Motor neuron (in vitro differentiated cells): ENCODE measurements at regions not wholly inside any gene's neighbourhood (a gene's known extent, or its start where the extent isn't known, plus 50 kb on each side); places are given as distances from the start of the nearest gene placed in this dataset.

Source experiments
- ATAC-seq, 8 experiments: fragments of 200-7000 bp; cut with Tn5 transposase; replicated peaks in 6 of 8; 2 replicates each; pipeline ENCODE4 v1.8.0; 2021; ENCODE audit warnings: mild to moderate bottlenecking in 8 of 8, moderate library complexity in 8 of 8
- H3K27ac ChIP-seq, 2 donors: fragments of 250-450 bp; sonication (Bioruptor Pico); 2 replicates each; pipeline ENCODE4 v1.9.0; 2021; ENCODE audit warnings: antibody characterized with exemption in 2 of 2, mild to moderate bottlenecking in 2 of 2, moderate library complexity in 1 of 2
- H3K4me1 ChIP-seq, 2 donors: fragments of 250-450 bp; sonication (Bioruptor Pico); replicated peaks in 1 of 2; 2 replicates each; pipeline ENCODE4 v1.6.1; 2021; ENCODE audit warnings: antibody characterized with exemption in 2 of 2, mild to moderate bottlenecking in 2 of 2, moderate library complexity in 1 of 2
- H3K4me3 ChIP-seq, 5 donors: fragments of 250-450 bp; sonication (Bioruptor Pico); 2 replicates each; pipeline ENCODE4 v1.9.0; 2021; ENCODE audit warnings: antibody characterized with exemption in 5 of 5, mild to moderate bottlenecking in 5 of 5, moderate library complexity in 4 of 5
- WGBS, 10 experiments: fragments of 450-650 bp; shearing (Covaris generic); methylation state at CpG; one replicate each; pipeline ENCODE4 v1.0.0; 2022; 5-methylcytosine and 5-hydroxymethylcytosine counted together
- in situ Hi-C, 9 experiments: fragments of 400-800 bp; cut with MboI; loops; one replicate each; pipeline ENCODE4 v1.15.0; 2021; ENCODE audit warnings: low sequenced_read_pairs in 9 of 9, low pct_unique_long_range_greater_than_20kb in 2 of 9; ENCODE audit not compliant: unreplicated experiment in 9 of 9

- H3K4me3 ChIP-seq, result no peak overlapping the region
- peak in 3 of 8 experiments; percentile 8 to 16 (median 10) for ATAC-seq
- H3K4me1 ChIP-seq, result peaks cover 12 to 19% of the 10 kb centered on the region in 2 donors
- WGBS, 10 experiments, result 80 to 100% (median 87%) methylated on average over 1 to 5 of the region's 6 CpGs; no CpG with 5 or more reads in 7 of the 10 experiments
- in situ Hi-C loops, result no loop called here
- no peak overlapping the region for H3K27ac ChIP-seq
Observed at GRCh38 chr9:89879276-89879675, 274.5 kb downstream of the GADD45G start.

- Histone ChIP-seq H3K4me1 (peaks cover 7 to 15% of the 10 kb centered on the region in 2 donors), H3K4me3 (no peak overlapping the region), H3K27ac (no peak overlapping the region)
- in situ Hi-C loops, result no loop called here
- peak in 3 of 8 experiments; percentile 84 to 95 (median 93) for ATAC-seq
- WGBS, 10 experiments, result 7 to 95% (median 64%) methylated on average over 1 to 6 of the region's 8 CpGs; no CpG with 5 or more reads in 3 of the 10 experiments
Observed at GRCh38 chr9:89879701-89880100, 274.9 kb downstream of the GADD45G start.

GRCh38 chr9:89880161-89880560 lies 275.3 kb downstream of the GADD45G start:
- ATAC-seq, result no peak
- WGBS, 10 experiments, result 64 to 100% (median 90%) methylated on average over 1 to 2 of the region's 11 CpGs; no CpG with 5 or more reads in 6 of the 10 experiments
- no peak overlapping the region for H3K27ac ChIP-seq
- H3K4me3 ChIP-seq, result no peak overlapping the region
- peaks cover 3 to 10% of the 10 kb centered on the region in 2 donors for H3K4me1 ChIP-seq
- in situ Hi-C loops, result no loop called here

GRCh38 chr9:89880721-89881120 lies 275.9 kb downstream of the GADD45G start:
- no peak for ATAC-seq
- Histone ChIP-seq H3K4me3 (no peak overlapping the region), H3K4me1 (peaks cover 0 to 6% of the 10 kb centered on the region in 2 donors), H3K27ac (no peak overlapping the region)
- 80 to 100% (median 96%) methylated on average over 1 to 5 of the region's 5 CpGs; no CpG with 5 or more reads in 4 of the 10 experiments for WGBS, 10 experiments
- in situ Hi-C loops, result no loop called here

GRCh38 chr9:89881431-89881830 lies 276.6 kb downstream of the GADD45G start:
- in situ Hi-C loops, result no loop called here
- Histone ChIP-seq H3K4me3 (no peak overlapping the region), H3K27ac (no peak overlapping the region), H3K4me1 (peaks cover 0 to 6% of the 10 kb centered on the region in 2 donors)
- 83 to 100% (median 86%) methylated on average over 1 of the region's 1 CpG; no CpG with 5 or more reads in 7 of the 10 experiments for WGBS, 10 experiments
- ATAC-seq, result no peak

- 41 to 100% (median 89%) methylated on average over 1 to 4 of the region's 7 CpGs; no CpG with 5 or more reads in 2 of the 10 experiments for WGBS, 10 experiments
- H3K4me1 ChIP-seq, result peaks cover 0 to 6% of the 10 kb centered on the region in 2 donors
- no peak for ATAC-seq
- in situ Hi-C loops, result no loop called here
- H3K4me3 ChIP-seq, result no peak overlapping the region
- H3K27ac ChIP-seq, result no peak overlapping the region
Observed at GRCh38 chr9:89882930-89883361, 278.1 kb downstream of the GADD45G start.

- Histone ChIP-seq H3K4me1 (peaks cover 0 to 3% of the 10 kb centered on the region in 2 donors), H3K4me3 (no peak overlapping the region), H3K27ac (no peak overlapping the region)
- no peak for ATAC-seq
- in situ Hi-C loops, result no loop called here
- WGBS, 10 experiments, result 57 to 100% (median 80%) methylated on average over 1 to 6 of the region's 12 CpGs; no CpG with 5 or more reads in 6 of the 10 experiments
Observed at GRCh38 chr9:89883401-89884341, 278.9 kb downstream of the GADD45G start.

- no peak for ATAC-seq
- Histone ChIP-seq H3K4me1 (no peaks in the 10 kb centered on the region), H3K4me3 (no peak overlapping the region), H3K27ac (no peak overlapping the region)
- in situ Hi-C loops, result no loop called here
- WGBS, 10 experiments, result 83 to 100% (median 89%) methylated on average over 1 to 11 of the region's 13 CpGs; no CpG with 5 or more reads in 2 of the 10 experiments
Observed at GRCh38 chr9:89884356-89885083, 279.7 kb downstream of the GADD45G start.

GRCh38 chr9:89885156-89885555 lies 280.3 kb downstream of the GADD45G start:
- Histone ChIP-seq H3K4me3 (no peak overlapping the region), H3K4me1 (no peaks in the 10 kb centered on the region), H3K27ac (no peak overlapping the region)
- WGBS, 10 experiments, result 82 to 100% (median 100%) methylated on average over 1 to 4 of the region's 4 CpGs; no CpG with 5 or more reads in 5 of the 10 experiments
- ATAC-seq, result no peak
- in situ Hi-C loops, result no loop called here

- in situ Hi-C loops, result no loop called here
- WGBS, 10 experiments, result 0 to 94% (median 65%) methylated on average over 1 to 5 of the region's 5 CpGs; no CpG with 5 or more reads in 2 of the 10 experiments
- no peak overlapping the region for H3K27ac ChIP-seq
- no peak overlapping the region for H3K4me3 ChIP-seq
- ATAC-seq, result peak in 1 of 8 experiments; percentile 50
- no peaks in the 10 kb centered on the region for H3K4me1 ChIP-seq
Observed at GRCh38 chr9:89886281-89886700, 281.5 kb downstream of the GADD45G start.

GRCh38 chr9:89887286-89887685 lies 282.5 kb downstream of the GADD45G start:
- in situ Hi-C loops, result no loop called here
- Histone ChIP-seq H3K4me3 (no peak overlapping the region), H3K27ac (no peak overlapping the region), H3K4me1 (no peaks in the 10 kb centered on the region)
- no peak for ATAC-seq
- 86 to 100% (median 89%) methylated on average over 1 to 3 of the region's 4 CpGs; no CpG with 5 or more reads in 6 of the 10 experiments for WGBS, 10 experiments

- WGBS, 10 experiments, result 58 to 100% (median 100%) methylated on average over 1 to 2 of the region's 2 CpGs; no CpG with 5 or more reads in 3 of the 10 experiments
- Histone ChIP-seq H3K27ac (no peak overlapping the region), H3K4me1 (no peaks in the 10 kb centered on the region), H3K4me3 (no peak overlapping the region)
- in situ Hi-C loops, result no loop called here
- ATAC-seq, result no peak
Observed at GRCh38 chr9:89888233-89888632, 283.4 kb downstream of the GADD45G start.

- no peak for ATAC-seq
- 50 to 100% (median 75%) methylated on average over 1 to 2 of the region's 3 CpGs; no CpG with 5 or more reads in 6 of the 10 experiments for WGBS, 10 experiments
Observed at GRCh38 chr9:89888677-89889076, 283.9 kb downstream of the GADD45G start.

More at GRCh38 chr9:89888677-89889076, 283.9 kb downstream of the GADD45G start:
- no peaks in the 10 kb centered on the region for H3K4me1 ChIP-seq
- in situ Hi-C loops, result no loop called here
- no peak overlapping the region for H3K4me3 ChIP-seq
- H3K27ac ChIP-seq, result no peak overlapping the region
